ENCODE measurements at regions not wholly inside any gene's neighbourhood (a gene's known extent, or its start where the extent isn't known, plus 50 kb on each side); places are given as distances from the start of the nearest gene placed in this dataset.

- TF ChIP-seq MXI1 (IDR thresholded peaks at IDR 0.05; ENCODE audit: borderline replicate concordance, low read depth, low read length) (no peak), POLR2A (IDR thresholded peaks at IDR 0.05; ENCODE audit: low read depth, low read length) (no peak), MAZ (IDR thresholded peaks at IDR 0.05; ENCODE audit: borderline replicate concordance, low read depth, low read length) (no peak), MAFK (IDR thresholded peaks at IDR 0.05; ENCODE audit: low read depth, low read length) (no peak), RAD21 (IDR thresholded peaks at IDR 0.05; ENCODE audit: low read length) (no peak), RFX5 (IDR thresholded peaks at IDR 0.05; ENCODE audit: low read depth, low read length) (no peak), BHLHE40 (IDR thresholded peaks at IDR 0.05; ENCODE audit: low read depth, low read length) (no peak), CEBPB (IDR thresholded peaks at IDR 0.05; ENCODE audit: low read depth, low read length) (no peak)
- TF ChIP-seq, protein P1, sequence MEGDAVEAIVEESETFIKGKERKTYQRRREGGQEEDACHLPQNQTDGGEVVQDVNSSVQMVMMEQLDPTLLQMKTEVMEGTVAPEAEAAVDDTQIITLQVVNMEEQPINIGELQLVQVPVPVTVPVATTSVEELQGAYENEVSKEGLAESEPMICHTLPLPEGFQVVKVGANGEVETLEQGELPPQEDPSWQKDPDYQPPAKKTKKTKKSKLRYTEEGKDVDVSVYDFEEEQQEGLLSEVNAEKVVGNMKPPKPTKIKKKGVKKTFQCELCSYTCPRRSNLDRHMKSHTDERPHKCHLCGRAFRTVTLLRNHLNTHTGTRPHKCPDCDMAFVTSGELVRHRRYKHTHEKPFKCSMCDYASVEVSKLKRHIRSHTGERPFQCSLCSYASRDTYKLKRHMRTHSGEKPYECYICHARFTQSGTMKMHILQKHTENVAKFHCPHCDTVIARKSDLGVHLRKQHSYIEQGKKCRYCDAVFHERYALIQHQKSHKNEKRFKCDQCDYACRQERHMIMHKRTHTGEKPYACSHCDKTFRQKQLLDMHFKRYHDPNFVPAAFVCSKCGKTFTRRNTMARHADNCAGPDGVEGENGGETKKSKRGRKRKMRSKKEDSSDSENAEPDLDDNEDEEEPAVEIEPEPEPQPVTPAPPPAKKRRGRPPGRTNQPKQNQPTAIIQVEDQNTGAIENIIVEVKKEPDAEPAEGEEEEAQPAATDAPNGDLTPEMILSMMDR (conservative IDR thresholded peaks at IDR 0.05; ENCODE audit: low read depth, low read length): no peak
Measured at GRCh38 chr7:11950281-11950680, 118.3 kb upstream of the THSD7A start.
